DMS53 (cell line): ENCODE measurements at regions not wholly inside any gene's neighbourhood (a gene's known extent, or its start where the extent isn't known, plus 50 kb on each side); places are given as distances from the start of the nearest gene placed in this dataset.

Source experiments
- DNase-seq: peaks from one replicate; lab custom pipeline; 2025; lab: John Stamatoyannopoulos, UW

DNA sequence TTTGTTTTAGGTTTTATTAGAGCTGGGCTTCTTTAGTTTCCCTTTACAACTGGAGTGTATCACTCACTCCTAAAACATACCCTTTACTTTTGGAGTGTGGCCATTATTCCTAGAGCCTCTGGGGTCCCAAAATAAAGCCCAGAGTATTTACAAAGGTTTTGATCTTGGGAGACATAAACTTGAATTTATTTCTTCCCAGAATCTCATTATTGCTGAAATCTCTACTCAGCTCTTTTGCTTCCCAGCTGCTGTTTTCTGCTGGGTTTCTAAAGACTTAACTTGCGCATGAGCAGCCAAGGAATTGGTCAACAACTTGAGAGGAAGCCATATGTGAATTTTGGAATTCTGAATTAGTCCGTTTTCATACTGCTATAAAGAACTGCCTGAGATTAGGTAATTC lies 94.5 kb upstream of the NRSN1 start:
- no peak for DNase-seq

DNA sequence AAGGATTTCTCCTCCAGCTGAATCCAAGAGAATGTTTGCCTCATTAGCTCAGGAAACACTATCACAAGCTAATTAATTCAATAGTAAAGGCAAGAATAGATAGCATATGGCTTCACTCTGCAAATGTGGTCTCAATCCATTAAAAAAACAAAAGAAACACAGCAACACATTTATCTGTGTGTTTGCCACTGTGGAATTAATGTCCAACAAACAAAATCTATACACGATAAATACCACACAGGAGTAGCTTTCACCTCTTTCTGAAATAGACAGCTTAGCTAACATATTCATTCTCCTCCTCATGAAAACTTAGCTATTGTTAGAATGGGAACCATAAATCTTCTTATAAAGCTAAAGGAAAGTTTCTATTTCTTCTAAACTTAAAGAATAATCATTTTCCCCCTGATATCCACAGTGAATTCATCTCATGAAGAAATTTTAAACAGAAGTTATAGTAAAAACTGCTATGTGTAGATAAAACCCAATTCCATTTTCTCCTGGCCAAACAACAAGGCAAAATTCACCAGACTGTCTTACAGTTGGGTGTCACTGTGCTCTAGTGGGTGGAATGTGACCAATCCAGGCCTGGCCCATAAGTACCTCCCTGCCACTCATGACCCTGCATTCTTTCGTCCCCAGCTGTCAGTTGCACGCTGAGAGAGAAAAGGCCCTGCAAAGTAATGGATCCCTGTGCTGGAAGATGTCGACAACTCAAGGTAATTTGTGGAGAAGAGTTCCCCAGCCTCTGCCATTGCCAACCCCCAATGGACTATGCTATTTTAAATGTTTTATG lies 92.9 kb upstream of the NRSN1 start:
- no peak for DNase-seq

- DNase-seq, result no peak
Measured at GRCh38 chr6:24043848-24044247, 82.2 kb upstream of the NRSN1 start.

GRCh38 chr6:24051942-24052589 lies 73.9 kb upstream of the NRSN1 start:
- DNase-seq, result no peak

GRCh38 chr6:24052590-24052961 lies 73.4 kb upstream of the NRSN1 start:
- DNase-seq, result no peak

- no peak for DNase-seq
Measured at GRCh38 chr6:24053057-24053456, 73.0 kb upstream of the NRSN1 start.

DNA sequence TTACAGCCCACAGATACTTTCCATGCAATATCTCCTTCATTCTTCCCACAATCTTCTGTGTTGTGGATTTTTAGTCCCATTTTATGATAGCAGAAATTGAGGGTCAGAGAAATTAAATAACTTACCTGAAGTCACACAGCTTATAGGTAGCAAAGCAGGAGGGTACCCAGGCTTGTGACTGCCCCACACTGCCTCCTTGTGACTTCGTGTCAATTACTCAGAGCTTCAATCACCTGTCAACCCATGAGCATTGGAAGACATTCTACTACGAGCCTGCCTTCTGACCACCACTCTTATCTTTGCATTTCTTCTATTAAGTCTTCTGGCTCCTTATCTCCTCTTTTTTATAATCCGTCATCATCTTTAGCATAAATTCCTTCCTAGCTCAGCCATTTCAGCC lies 71.6 kb upstream of the NRSN1 start:
- DNase-seq, result peak; percentile 40

DNA sequence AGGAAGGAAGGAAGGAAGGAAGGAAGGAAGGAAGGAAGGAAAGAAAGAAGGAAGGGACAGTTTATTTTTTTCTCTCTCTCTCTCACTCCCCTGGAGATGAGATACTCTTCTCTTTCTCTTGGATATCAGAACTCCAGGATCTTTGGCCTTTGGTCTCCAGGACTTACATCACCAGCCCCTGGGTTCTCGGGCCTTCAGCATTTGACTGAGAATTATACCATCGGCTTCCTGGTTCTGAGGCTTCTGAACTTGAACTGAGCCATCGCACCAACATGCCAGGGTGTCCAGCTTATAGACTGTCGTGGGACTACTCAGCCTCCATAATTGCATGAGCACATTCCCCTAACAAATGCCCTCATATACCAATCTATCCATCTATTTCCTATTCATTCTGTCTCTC lies 69.4 kb upstream of the NRSN1 start:
- no peak for DNase-seq

- DNase-seq, result no peak
Measured at GRCh38 chr6:24057030-24057429, 69.0 kb upstream of the NRSN1 start.

GRCh38 chr6:24060982-24061754 lies 64.8 kb upstream of the NRSN1 start:
- no peak for DNase-seq

GRCh38 chr6:24064106-24064505 lies 61.9 kb upstream of the NRSN1 start:
- peak; percentile 75 for DNase-seq

- no peak for DNase-seq
Measured at GRCh38 chr6:24064832-24065231, 61.2 kb upstream of the NRSN1 start.

DNA sequence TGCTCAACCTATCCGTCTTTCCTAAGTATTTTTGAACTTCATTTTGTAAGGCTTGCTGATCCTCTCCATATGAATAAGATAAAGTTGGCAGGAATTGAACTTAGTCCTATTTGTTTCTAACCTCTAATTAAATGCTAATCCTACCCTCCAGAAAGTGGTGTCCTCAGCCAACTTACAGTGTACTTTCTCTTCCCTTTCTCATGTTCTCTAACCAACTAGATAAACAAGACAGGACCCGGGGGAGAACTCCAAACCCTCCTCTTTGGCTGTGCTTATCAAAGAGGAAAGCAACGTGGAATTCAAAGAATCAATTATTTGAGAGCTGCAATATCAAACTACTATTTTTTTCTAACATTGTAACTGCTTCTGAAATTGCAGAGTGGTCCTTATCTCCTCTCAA lies 56.5 kb upstream of the NRSN1 start:
- no peak for DNase-seq

DNA sequence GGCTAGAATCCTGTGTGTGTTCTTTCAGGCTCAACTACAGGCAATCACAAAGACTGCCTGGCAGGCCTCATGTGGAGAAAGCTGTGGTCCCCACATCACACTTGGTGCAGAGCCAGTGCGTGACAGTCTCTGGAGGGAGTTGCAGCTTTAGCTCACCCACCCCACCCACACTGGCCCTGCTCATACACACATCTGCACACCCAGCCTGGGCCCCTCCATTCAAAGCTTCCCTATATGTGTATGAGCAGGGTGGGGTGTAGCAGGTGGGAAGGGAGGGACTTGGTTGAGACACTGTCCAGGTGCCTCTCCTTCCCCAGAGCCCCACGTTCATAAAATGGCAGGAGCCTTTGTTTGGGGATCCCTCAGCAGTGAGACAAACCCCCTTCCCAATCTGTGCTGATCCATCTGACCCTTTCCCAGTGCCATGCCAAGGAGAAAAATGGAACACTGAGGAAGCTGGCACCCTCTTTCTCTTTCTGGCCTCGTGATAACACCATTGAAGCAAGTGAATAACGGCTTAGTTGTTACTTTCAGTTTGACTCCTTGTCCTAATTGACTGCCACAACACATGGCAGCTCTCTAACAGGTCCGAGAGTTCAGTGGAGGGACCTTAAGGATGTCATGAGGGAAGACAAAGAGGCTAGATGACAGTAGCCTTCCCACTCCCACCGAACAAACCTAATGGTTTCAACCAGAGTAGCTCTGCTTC lies 53.8 kb upstream of the NRSN1 start:
- no peak for DNase-seq

- DNase-seq, result peak; percentile 12
Measured at GRCh38 chr6:24076011-24076410, 50.0 kb upstream of the NRSN1 start.
